H1 (cell line): ENCODE measurements at regions not wholly inside any gene's neighbourhood (a gene's known extent, or its start where the extent isn't known, plus 50 kb on each side); places are given as distances from the start of the nearest gene placed in this dataset.
A peak's percentile ranks its signal among the peaks of the same experiment; 100 is the strongest.

ENCODE experiments used
- CTCF ChIA-PET: fragments of 300-600 bp; sonication (Branson Sonifier 250); formaldehyde crosslinking; loops from one replicate; lab custom pipeline; 2021; ENCODE audit not compliant: partially characterized antibody; lab: Charles Lee
- POLR2A ChIA-PET: fragments of 300-600 bp; sonication (Branson Sonifier 250); formaldehyde crosslinking; loops from one replicate; lab custom pipeline; 2021; ENCODE audit warnings: inconsistent platforms; ENCODE audit not compliant: partially characterized antibody; lab: Charles Lee
- DNase-seq, 2 experiments: peaks; one replicate each; pipeline versions ENCODE4 v3.0.0 to v3.0.0-alpha.2; 2010 to 2022; ENCODE audit warnings: low spot score in 2 of 2, low read depth in 1 of 2, mixed read lengths in 1 of 2
- FAIRE-seq: peaks from 2 replicates; lab custom pipeline; 2011; peaks lifted over from hg19 to GRCh38; lab: Jason Lieb, UNC
- H2AFZ ChIP-seq: 2 replicates; pipeline ENCODE4 v1.8.1; 2012; ENCODE audit warnings: low read length, inconsistent platforms
- H2AK5ac ChIP-seq: 2 replicates; pipeline ENCODE4 v1.6.1; 2013; ENCODE audit warnings: low read depth, low read length
- H2BK120ac ChIP-seq: replicated peaks from 2 replicates; pipeline ENCODE3; 2013; ENCODE audit warnings: low read depth, low read length, inconsistent platforms
- H2BK12ac ChIP-seq: 2 replicates; pipeline ENCODE4 v1.6.1; 2013; ENCODE audit warnings: low read depth, low read length
- H2BK15ac ChIP-seq: 2 replicates; pipeline ENCODE4 v1.6.1; 2013; ENCODE audit warnings: low read length
- H2BK20ac ChIP-seq: 2 replicates; pipeline ENCODE4 v1.6.1; 2013; ENCODE audit warnings: low read length
- H2BK5ac ChIP-seq: 2 replicates; pipeline ENCODE4 v1.6.1; 2013; ENCODE audit warnings: low read depth, low read length
- H3K14ac ChIP-seq: 2 replicates; pipeline ENCODE4 v1.6.1; 2013; ENCODE audit warnings: inconsistent platforms; ENCODE audit not compliant: insufficient read length
- H3K18ac ChIP-seq: 2 replicates; pipeline ENCODE4 v1.6.1; 2013; ENCODE audit warnings: low read length; ENCODE audit errors: extremely low read depth
- H3K23ac ChIP-seq: 2 replicates; pipeline ENCODE4 v1.6.1; 2013; ENCODE audit warnings: inconsistent platforms; ENCODE audit not compliant: insufficient read length
- H3K23me2 ChIP-seq: 2 replicates; pipeline ENCODE4 v1.6.1; 2013; ENCODE audit warnings: low read depth, low read length
- H3K27ac ChIP-seq: 2 replicates; pipeline ENCODE4 v1.6.1; 2011; ENCODE audit warnings: low read depth, low read length, inconsistent platforms
- H3K27me3 ChIP-seq, 4 experiments: replicated peaks in 1 of 4; 1 replicate in 1 of 4; 2 replicates in 3 of 4; pipeline versions ENCODE4 v1.6.1 to v1.8.1; 2011 to 2013; ENCODE audit warnings: low read length in 3 of 4, mild to moderate bottlenecking in 3 of 4, inconsistent platforms in 2 of 4, mixed read lengths in 2 of 4, moderate library complexity in 1 of 4; ENCODE audit not compliant: control insufficient read depth in 3 of 4, insufficient read depth in 3 of 4; ENCODE audit errors: extremely low read depth in 1 of 4
- H3K36me3 ChIP-seq, 4 experiments: 2 replicates each; pipeline versions ENCODE4 v1.6.1 to v1.8.1; 2011 to 2013; ENCODE audit warnings: mild to moderate bottlenecking in 4 of 4, low read length in 3 of 4, moderate library complexity in 2 of 4, control low read depth in 1 of 4, inconsistent platforms in 1 of 4; ENCODE audit not compliant: insufficient read depth in 4 of 4, control insufficient read depth in 2 of 4
- H3K4ac ChIP-seq: replicated peaks from 2 replicates; pipeline ENCODE3; 2013; ENCODE audit warnings: low read length, low read depth, mixed read lengths, inconsistent platforms; ENCODE audit not compliant: insufficient read length
- H3K4me1 ChIP-seq, 4 experiments: replicated peaks in 1 of 4; 1 replicate in 1 of 4; 2 replicates in 3 of 4; pipeline versions ENCODE4 v1.6.1 to v1.8.1; 2011 to 2013; ENCODE audit warnings: low read length in 3 of 4, inconsistent platforms in 2 of 4, mixed read lengths in 1 of 4; ENCODE audit not compliant: insufficient read depth in 4 of 4, control insufficient read depth in 3 of 4
- H3K4me2 ChIP-seq, 2 experiments: 2 replicates each; pipeline versions ENCODE4 v1.6.1 to v1.8.1; 2011 to 2013; ENCODE audit warnings: low read depth in 2 of 2, low read length in 2 of 2, control low read depth in 1 of 2, inconsistent platforms in 1 of 2, mild to moderate bottlenecking in 1 of 2; ENCODE audit not compliant: insufficient read depth in 1 of 2
- H3K4me3 ChIP-seq, 4 experiments: fragments of 200-600, 300-600 bp in 1 of 4; sonication (generic), shearing (Covaris generic), sonication (Bioruptor Twin) in 1 of 4; 2 replicates each; pipeline versions ENCODE4 v1.5.1 to v1.8.1; 2011 to 2016; ENCODE audit warnings: low read length in 4 of 4, low read depth in 3 of 4, control low read depth in 2 of 4, inconsistent platforms in 2 of 4, mild to moderate bottlenecking in 2 of 4, mixed read lengths in 1 of 4, moderate library complexity in 1 of 4; ENCODE audit not compliant: insufficient read depth in 2 of 4; ENCODE audit errors: extremely low read depth in 1 of 4
- H3K56ac ChIP-seq: replicated peaks from 2 replicates; pipeline ENCODE3; 2013; ENCODE audit warnings: low read depth, mild to moderate bottlenecking, mixed read lengths, low read length, inconsistent platforms; ENCODE audit not compliant: insufficient read length
- H3K79me1 ChIP-seq: 2 replicates; pipeline ENCODE4 v1.6.1; 2013; ENCODE audit warnings: low read depth, low read length, control low read depth
- H3K79me2 ChIP-seq, 2 experiments: 2 replicates each; pipeline versions ENCODE4 v1.6.1 to v1.8.1; 2012 to 2013; ENCODE audit warnings: low read length in 2 of 2, mild to moderate bottlenecking in 2 of 2, inconsistent platforms in 1 of 2; ENCODE audit not compliant: insufficient read depth in 2 of 2, control insufficient read depth in 1 of 2
- H3K9ac ChIP-seq, 4 experiments: replicated peaks in 1 of 4; 1 replicate in 1 of 4; 2 replicates in 3 of 4; pipeline versions ENCODE4 v1.6.1 to v1.8.1; 2011 to 2013; ENCODE audit warnings: low read depth in 3 of 4, low read length in 3 of 4, control low read depth in 2 of 4, mild to moderate bottlenecking in 2 of 4, moderate library complexity in 2 of 4, inconsistent platforms in 1 of 4; ENCODE audit errors: extremely low read depth in 1 of 4
- H3K9me3 ChIP-seq, 2 experiments: 2 replicates each; pipeline versions ENCODE4 v1.6.1 to v1.8.1; 2012 to 2013; ENCODE audit warnings: mild to moderate bottlenecking in 2 of 2, moderate library complexity in 2 of 2, control low read depth in 1 of 2, inconsistent platforms in 1 of 2, low read depth in 1 of 2, low read length in 1 of 2, mixed read lengths in 1 of 2; ENCODE audit not compliant: insufficient read depth in 2 of 2
- H4K20me1 ChIP-seq, 2 experiments: replicated peaks in 1 of 2; 2 replicates each; pipeline versions ENCODE3 to v1.8.1; 2011 to 2013; ENCODE audit warnings: inconsistent platforms in 2 of 2, low read length in 2 of 2, mild to moderate bottlenecking in 1 of 2; ENCODE audit not compliant: insufficient read depth in 2 of 2, control insufficient read depth in 1 of 2
- H4K5ac ChIP-seq: 2 replicates; pipeline ENCODE4 v1.6.1; 2013; ENCODE audit warnings: low read length, low read depth, mixed read lengths, inconsistent platforms; ENCODE audit not compliant: insufficient read length
- H4K8ac ChIP-seq: 2 replicates; pipeline ENCODE4 v1.8.0; 2013; ENCODE audit warnings: mild to moderate bottlenecking, moderate library complexity, low read length, inconsistent platforms; ENCODE audit not compliant: insufficient read depth; ENCODE audit errors: extremely low read depth
- H4K91ac ChIP-seq: replicated peaks from 2 replicates; pipeline ENCODE3; 2013; ENCODE audit warnings: low read length, mixed read lengths, inconsistent platforms; ENCODE audit not compliant: insufficient read length
- ATF2 ChIP-seq: IDR thresholded peaks from 2 replicates; pipeline ENCODE4 v1.6.1; 2012; ENCODE audit warnings: low read length, inconsistent platforms
- BRCA1 ChIP-seq: IDR thresholded peaks from 2 replicates; pipeline ENCODE4 v1.6.1; 2012; ENCODE audit warnings: low read depth, low read length, improper control_type of control experiment
- CBX8 ChIP-seq: fragments of 300-800, 300-1000 bp; sonication (generic); IDR thresholded peaks from 2 replicates; pipeline ENCODE4 v1.7.1; 2016; ENCODE audit warnings: low read depth, low read length, borderline replicate concordance
- HDAC2 ChIP-seq, 2 experiments: fragments of 300-600 bp in 1 of 2; sonication (generic) in 1 of 2; IDR thresholded peaks; 2 replicates each; pipeline ENCODE4 v1.6.1; 2011 to 2012; ENCODE audit warnings: low read depth in 2 of 2, low read length in 2 of 2, mild to moderate bottlenecking in 2 of 2, moderate library complexity in 2 of 2, borderline replicate concordance in 1 of 2, inconsistent platforms in 1 of 2
- HDAC6 ChIP-seq: IDR thresholded peaks from one replicate; pipeline ENCODE4 v1.7.1; 2012; ENCODE audit warnings: low read depth, mild to moderate bottlenecking, inconsistent platforms, low read length, moderate library complexity
- JUND ChIP-seq: IDR thresholded peaks from 2 replicates; pipeline ENCODE4 v1.6.1; 2011; ENCODE audit warnings: mild to moderate bottlenecking, improper control_type of control experiment, low read length
- MAX ChIP-seq: IDR thresholded peaks from 2 replicates; pipeline ENCODE4 v1.6.1; 2012; ENCODE audit warnings: inconsistent platforms
- SIRT6 ChIP-seq: IDR thresholded peaks from one replicate; pipeline ENCODE4 v1.7.1; 2012; ENCODE audit warnings: low read length, inconsistent platforms
- TCF12 ChIP-seq: IDR thresholded peaks from 2 replicates; pipeline ENCODE4 v1.6.1; 2011; ENCODE audit warnings: low read depth, mild to moderate bottlenecking, low read length
- TEAD4 ChIP-seq: IDR thresholded peaks from 2 replicates; pipeline ENCODE4 v1.6.1; 2012; ENCODE audit warnings: low read depth, low read length, inconsistent platforms, mixed read lengths
- WGBS, 2 experiments: shearing (Covaris generic) in 1 of 2; methylation state at CpG; one replicate each; pipeline versions ENCODE4 v1.1.6 to v1.1.7; 2013 to 2015; ENCODE audit warnings: low lambda C conversion rate in 2 of 2, mixed read lengths in 2 of 2, inconsistent platforms in 1 of 2, low coverage in 1 of 2, missing lambda C conversion rate in 1 of 2; ENCODE audit not compliant: insufficient replicate concordance in 2 of 2, insufficient coverage in 1 of 2, insufficient read length in 1 of 2; ENCODE audit errors: extremely low coverage in 1 of 2, missing lambda C conversion rate in 1 of 2; 5-methylcytosine and 5-hydroxymethylcytosine counted together
- TF ChIP-seq, protein P1 (sequence below): IDR thresholded peaks from 2 replicates; pipeline ENCODE4 v1.6.1; 2011; ENCODE audit warnings: low read length, improper control_type of control experiment

DNA sequence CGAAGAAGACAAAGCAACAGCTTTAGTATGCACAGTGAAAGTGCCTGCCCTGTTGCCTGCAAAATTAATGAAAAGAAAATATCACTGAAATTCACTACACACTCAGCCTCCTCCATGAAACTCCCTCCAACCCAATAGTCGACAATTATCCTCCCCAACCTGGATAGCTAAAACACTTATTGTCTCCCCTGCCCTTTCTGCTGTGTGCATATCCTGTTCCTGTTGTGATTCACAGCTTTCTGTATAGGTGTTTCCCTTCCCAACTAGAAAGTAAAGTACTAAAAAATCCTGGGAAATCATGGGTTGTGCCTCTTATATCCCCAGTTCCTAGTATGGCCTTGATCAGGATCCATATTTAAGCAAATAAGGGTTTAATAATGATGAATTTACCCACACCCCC lies 412.1 kb downstream of the LTN1 start:
- WGBS, 2 experiments = 64% methylated on average over 2 of the region's 2 CpGs; no CpG with 5 or more reads in 1 of the 2 experiments
- H3K27ac ChIP-seq = no peak overlapping the region
- TF ChIP-seq CBX8 (no peak), ATF2 (no peak), BRCA1 (no peak), HDAC6 (no peak), HDAC2 (IDR thresholded peaks at IDR 0.05; ENCODE audit: borderline replicate concordance in 1 of 2, low read depth in 2 of 2, low read length in 2 of 2) (no peak), MAX (no peak), TCF12 (no peak), JUND (no peak), TEAD4 (no peak), SIRT6 (no peak)
- TF ChIP-seq, protein P1, sequence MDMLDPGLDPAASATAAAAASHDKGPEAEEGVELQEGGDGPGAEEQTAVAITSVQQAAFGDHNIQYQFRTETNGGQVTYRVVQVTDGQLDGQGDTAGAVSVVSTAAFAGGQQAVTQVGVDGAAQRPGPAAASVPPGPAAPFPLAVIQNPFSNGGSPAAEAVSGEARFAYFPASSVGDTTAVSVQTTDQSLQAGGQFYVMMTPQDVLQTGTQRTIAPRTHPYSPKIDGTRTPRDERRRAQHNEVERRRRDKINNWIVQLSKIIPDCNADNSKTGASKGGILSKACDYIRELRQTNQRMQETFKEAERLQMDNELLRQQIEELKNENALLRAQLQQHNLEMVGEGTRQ = no peak

More for the DNA sequence above, 412.1 kb downstream of the LTN1 start:
- Histone ChIP-seq H4K8ac (no peak overlapping the region), H2BK120ac (no peak overlapping the region), H3K14ac (no peak overlapping the region), H3K23me2 (no peaks in the 10 kb centered on the region), H4K20me1 (no peaks in the 10 kb centered on the region), H2BK12ac (no peak overlapping the region; the same call in 1 of the 2 replicates), H2BK15ac (no peak overlapping the region), H3K79me1 (no peaks in the 10 kb centered on the region), H3K4ac (no peak overlapping the region), H3K36me3 (no peaks in the 10 kb centered on the region; a peak in 2 of 8 replicates), H2BK5ac (peak overlapping the region; percentile 71), H3K79me2 (no peaks in the 10 kb centered on the region), H3K18ac (no peak overlapping the region; the same call in 1 of the 2 replicates), H2AFZ (no peak overlapping the region), H4K91ac (no peak overlapping the region), H3K9ac (no peak overlapping the region), H3K27me3 (peaks cover 0 to 1% (median 0%) of the 10 kb centered on the region in 4 experiments; a peak in 1 of 7 replicates), H3K4me3 (no peak overlapping the region), H3K9me3 (peaks cover 0 to 2% of the 10 kb centered on the region in 2 experiments; a peak in 1 of 4 replicates), H4K5ac (no peak overlapping the region), H3K23ac (no peak overlapping the region), H3K4me2 (no peak overlapping the region; a peak in 1 of 4 replicates), H2BK20ac (no peak overlapping the region), H3K56ac (no peak overlapping the region), H3K4me1 (peaks cover 0 to 5% (median 2%) of the 10 kb centered on the region in 4 experiments; a peak in 3 of 7 replicates), H2AK5ac (no peak overlapping the region)
- no peak for FAIRE-seq
- CTCF ChIA-PET = interaction anchor here (0.7 to 0.8 kb wide), 3 partner anchors 18 to 1765 kb away, joined by 3 to 4 read pairs (median 3); no protein-coding TSS in a partner anchor
- DNase-seq = no peak
- POLR2A ChIA-PET = no interaction called here
